Esophagus squamous epithelium (tissue), 4 donors: ENCODE measurements at regions not wholly inside any gene's neighbourhood (a gene's known extent, or its start where the extent isn't known, plus 50 kb on each side); places are given as distances from the start of the nearest gene placed in this dataset.

ENCODE experiments used
- POLR2A ChIP-seq, 4 donors: fragments of 450-650 bp; IDR thresholded peaks; one replicate each; pipeline ENCODE4 v1.6.1; 2017; ENCODE audit warnings: antibody characterized with exemption in 4 of 4, mild to moderate bottlenecking in 4 of 4, moderate library complexity in 3 of 4
- TF ChIP-seq, protein P1 (sequence below), 6 experiments: fragments of 450-650 bp in 4 of 6; fragments of 200-600 bp in 2 of 6; sonication (generic) in 2 of 6; IDR thresholded peaks; one replicate each; pipeline ENCODE4 v1.5.1; 2016 to 2019; ENCODE audit warnings: antibody characterized with exemption in 6 of 6, mild to moderate bottlenecking in 4 of 6, moderate library complexity in 4 of 6

DNA sequence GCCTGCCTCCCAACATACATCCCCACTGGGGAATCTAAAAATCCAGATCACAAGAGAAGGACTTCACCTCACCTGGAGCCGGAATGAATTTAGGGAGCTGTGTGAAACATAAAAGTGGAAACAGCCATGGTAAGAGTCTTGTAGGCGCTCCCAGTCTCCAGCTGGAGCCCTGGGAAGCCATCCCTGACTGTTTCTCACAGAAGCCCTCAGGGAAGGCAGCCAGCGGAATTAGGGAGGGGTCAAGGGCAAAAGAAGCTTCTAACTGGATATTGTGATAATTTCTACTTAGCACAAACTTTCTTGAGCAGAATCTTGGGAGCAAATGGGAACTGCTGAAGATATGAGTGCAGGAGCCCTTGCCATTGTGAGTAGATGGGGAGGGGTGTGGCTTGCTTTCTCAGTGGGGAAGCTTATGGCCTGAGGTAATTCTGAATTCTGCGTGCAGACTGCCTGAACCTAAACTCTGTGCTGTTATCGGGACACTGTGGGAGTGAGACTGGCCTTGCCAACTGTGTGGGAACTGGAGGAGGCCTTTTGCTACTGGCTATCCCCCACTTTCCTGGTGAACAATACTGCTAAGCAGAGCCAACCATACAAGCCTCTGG lies 174.4 kb upstream of the SMC2 start:
- no peak for TF ChIP-seq POLR2A (IDR thresholded peaks at IDR 0.05)
- TF ChIP-seq, protein P1, sequence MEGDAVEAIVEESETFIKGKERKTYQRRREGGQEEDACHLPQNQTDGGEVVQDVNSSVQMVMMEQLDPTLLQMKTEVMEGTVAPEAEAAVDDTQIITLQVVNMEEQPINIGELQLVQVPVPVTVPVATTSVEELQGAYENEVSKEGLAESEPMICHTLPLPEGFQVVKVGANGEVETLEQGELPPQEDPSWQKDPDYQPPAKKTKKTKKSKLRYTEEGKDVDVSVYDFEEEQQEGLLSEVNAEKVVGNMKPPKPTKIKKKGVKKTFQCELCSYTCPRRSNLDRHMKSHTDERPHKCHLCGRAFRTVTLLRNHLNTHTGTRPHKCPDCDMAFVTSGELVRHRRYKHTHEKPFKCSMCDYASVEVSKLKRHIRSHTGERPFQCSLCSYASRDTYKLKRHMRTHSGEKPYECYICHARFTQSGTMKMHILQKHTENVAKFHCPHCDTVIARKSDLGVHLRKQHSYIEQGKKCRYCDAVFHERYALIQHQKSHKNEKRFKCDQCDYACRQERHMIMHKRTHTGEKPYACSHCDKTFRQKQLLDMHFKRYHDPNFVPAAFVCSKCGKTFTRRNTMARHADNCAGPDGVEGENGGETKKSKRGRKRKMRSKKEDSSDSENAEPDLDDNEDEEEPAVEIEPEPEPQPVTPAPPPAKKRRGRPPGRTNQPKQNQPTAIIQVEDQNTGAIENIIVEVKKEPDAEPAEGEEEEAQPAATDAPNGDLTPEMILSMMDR (IDR thresholded peaks at IDR 0.05), result no peak
